Suppressor macrophage treated with lipopolysaccharide for 4 hours (primary cell): ENCODE measurements at regions not wholly inside any gene's neighbourhood (a gene's known extent, or its start where the extent isn't known, plus 50 kb on each side); places are given as distances from the start of the nearest gene placed in this dataset.
A peak's percentile ranks its signal among the peaks of the same experiment; 100 is the strongest.

Source experiments
- DNase-seq: peaks from one replicate; pipeline ENCODE4 v3.0.0-alpha.2; 2020

- DNase-seq = no peak
Measured at GRCh38 chr14:51780741-51781140, 79.7 kb upstream of the GNG2 start.

- no peak for DNase-seq
Measured at GRCh38 chr14:51781381-51781780, 79.0 kb upstream of the GNG2 start.

DNA sequence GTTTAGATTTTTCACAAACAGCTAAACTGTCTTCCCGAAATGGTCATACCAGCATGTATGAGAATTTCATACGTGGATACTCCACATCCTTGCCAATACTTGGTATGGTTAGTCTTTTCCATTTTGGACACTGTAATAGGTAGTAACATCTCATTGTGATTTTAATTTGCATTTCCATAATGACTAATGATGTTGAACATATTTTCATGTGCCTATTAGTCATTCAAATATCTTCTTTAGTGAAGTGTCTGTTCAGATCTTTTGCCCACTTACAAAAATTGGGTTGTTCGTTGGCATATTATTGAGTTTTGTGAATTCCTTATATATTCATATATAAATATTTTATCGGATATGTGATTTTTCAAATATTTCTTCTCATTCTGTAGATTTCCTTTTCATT lies 78.0 kb upstream of the GNG2 start:
- DNase-seq = no peak

DNA sequence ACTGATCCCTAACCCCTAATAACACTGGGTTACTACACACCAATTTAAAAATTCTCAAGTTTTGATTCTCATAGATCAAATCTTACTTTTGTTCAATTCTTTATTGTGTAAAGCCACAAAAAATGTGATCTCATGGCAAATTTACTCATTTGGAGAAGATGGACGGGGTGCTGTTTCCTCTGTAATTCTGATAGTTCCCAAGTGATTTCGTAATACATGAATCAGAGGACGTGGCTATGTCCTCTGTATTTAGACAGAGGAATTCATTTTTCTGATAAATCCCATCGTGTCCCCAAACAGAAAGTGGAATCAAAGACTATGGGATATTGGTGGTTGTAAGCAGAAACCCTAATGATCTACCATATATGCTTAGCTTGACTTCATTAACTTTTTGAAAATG lies 76.6 kb upstream of the GNG2 start:
- DNase-seq = peak; percentile 90

GRCh38 chr14:51784466-51784865 lies 75.9 kb upstream of the GNG2 start:
- no peak for DNase-seq

DNA sequence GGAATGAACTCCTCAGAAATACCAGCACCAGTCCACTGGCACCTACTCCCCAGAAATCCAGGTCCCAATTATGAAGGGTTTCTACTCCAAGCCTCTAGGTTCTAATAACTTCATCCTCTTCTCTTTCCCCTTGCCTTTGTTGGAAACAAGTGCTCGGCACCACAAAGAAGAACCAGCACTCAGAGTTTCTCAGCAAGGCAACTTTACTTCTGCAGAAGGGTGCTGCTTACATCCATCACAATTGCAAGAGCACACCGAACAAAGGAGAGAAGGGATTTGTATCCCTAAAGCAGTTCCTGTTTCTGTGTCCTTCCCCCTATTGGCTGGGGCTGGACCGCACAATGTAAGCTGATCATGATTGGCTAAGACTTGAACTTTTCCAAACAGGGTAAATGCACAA lies 74.2 kb upstream of the GNG2 start:
- DNase-seq = no peak

DNA sequence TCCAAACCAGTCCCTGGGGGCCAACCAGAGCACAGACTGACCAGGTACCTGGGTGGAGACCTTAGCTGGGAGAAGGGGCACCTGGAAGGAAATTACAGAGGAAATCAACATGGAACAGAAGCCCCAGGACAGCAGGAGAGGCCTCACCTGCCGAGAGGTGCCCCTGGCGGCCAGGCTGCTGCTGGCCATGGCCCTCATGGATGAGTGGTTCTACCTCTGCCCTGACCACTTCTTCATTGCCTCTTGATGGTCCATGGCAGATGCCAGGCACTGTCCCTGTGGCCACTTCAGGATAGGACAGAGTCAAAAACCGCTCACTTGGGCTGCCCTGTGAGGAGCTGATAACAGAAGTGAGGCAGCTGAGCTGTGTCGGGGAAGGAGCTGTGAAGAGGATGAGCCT lies 73.1 kb upstream of the GNG2 start:
- DNase-seq = no peak

DNA sequence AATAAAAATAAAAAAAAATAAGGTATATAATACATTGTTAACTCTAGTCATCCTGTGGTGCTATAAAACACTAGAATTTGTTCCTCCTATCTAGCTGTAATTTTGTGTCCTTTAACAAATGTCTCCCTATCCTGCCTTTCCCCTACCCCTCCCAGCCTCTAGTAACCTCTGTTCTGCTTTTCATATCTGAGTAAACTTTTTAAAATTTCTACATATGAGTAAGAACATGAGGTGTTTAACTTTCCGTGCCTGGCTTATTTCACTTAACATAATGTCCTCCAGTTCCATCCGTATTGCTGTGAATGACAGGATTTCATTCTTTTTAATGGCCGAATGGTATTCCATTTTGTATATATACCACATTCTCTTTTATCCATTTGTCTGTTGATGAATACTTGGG lies 71.3 kb upstream of the GNG2 start:
- DNase-seq = peak; percentile 42

DNA sequence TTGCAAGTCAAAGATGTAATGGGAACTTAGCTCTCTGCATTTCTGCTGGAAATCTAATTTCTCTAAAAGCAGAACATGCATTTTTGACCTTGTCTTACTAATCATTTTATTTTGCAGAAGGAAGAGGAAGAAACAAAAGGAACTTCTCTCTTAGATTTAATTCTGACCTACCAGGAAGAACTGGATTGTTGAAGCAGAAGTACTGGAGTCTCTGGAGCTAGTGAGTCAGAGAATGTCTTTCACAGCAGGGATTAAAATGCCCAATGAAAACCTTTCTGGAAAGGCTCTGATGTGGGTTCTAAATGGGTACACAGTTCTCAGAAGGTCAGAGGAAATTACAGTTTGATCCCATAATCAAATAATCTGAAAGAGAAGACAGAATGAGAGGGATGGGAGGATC lies 70.8 kb upstream of the GNG2 start:
- peak; percentile 72 for DNase-seq

DNA sequence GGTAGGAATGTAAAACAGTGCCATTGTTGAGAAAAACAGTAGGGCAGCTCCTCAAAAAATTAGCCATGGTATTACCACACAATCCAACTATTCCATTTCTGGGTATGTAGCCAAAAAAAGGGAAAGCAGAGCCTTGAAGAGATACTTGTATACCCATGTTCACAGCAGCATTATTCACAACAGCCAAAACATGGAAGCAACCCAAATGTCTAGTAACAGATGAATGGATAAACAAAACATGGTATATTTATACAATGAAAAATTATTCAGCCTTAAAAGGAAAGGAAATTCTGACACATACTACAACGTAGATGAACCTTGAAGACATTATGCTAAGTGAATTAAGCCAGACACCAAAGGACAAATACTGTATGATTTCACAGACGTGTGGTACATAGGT lies 67.6 kb upstream of the GNG2 start:
- no peak for DNase-seq

GRCh38 chr14:51805541-51805940 lies 54.9 kb upstream of the GNG2 start:
- DNase-seq = no peak

GRCh38 chr14:51806026-51807023 lies 54.1 kb upstream of the GNG2 start:
- no peak for DNase-seq

DNA sequence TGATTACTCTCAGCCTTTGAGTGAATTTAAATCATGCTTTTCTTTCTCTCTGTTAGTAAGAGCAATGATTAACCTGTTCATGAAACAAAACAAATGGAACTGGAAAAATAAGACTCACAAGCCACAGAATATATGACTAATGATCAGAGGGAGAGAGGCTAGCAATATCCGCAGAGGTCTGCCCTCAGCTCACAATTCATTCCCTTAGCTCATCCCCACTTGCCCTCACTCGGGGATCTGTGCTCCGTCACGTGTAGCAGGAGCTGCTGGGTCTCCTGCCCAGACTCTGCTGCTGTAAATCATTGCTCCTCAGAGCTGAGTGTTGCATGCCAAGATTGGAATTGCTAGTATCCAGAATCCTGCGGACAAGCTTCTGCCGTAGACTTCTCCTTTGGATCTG lies 53.1 kb upstream of the GNG2 start:
- DNase-seq = no peak
